ENCODE measurements at regions not wholly inside any gene's neighbourhood (a gene's known extent, or its start where the extent isn't known, plus 50 kb on each side); places are given as distances from the start of the nearest gene placed in this dataset.

DNA sequence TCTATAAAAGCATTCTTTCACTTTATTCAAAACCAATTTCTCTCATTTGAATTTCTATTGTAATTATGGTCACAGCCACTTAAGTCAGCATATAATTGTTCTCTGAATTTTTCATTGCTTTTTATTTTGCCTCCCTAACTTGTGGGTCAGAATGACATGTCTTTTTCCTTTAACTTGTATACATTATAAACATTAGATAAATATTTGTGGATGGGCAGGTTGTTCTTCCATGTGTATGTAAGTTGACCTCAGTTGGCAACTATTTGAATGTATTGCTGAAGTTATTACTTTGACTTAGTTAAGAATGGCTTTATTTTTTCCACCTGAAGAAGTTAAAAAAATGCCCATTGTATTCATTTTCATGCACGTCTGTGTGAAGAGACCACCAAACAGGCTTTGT lies 83.0 kb upstream of the MAP3K7 start:
- no peaks in the 10 kb centered on the region for H3K9me3 ChIP-seq (ENCODE audit: control insufficient read depth, low read length, poor library complexity, severe bottlenecking)
- Mint-ChIP-seq H3K27ac (no peak overlapping the region), H3K4me3 (no peak overlapping the region), H3K4me1 (no peaks in the 10 kb centered on the region), H3K36me3 (ENCODE audit: low read depth) (no peaks in the 10 kb centered on the region), H3K27me3 (peaks cover 33% of the 10 kb centered on the region)
- ATAC-seq (no peak), DNase-seq (no peak)

DNA sequence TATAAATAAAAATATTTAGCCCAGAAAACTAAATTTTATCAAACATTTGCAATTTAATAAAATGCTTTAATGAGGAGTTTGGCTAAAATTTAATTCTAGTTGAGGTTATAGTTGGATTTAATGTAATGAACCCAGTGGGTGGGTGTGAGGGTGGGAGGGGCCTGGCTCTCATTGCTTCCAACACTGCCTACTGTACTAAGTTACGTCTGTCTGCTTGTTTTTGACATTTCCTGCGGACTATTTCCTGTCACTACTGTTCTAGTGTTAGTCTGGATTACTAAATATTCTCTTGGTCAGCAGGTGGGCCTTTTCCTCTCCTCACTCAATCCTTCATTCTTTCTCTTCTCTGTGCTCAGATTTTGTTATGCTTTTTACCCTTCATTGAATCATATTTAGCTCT lies 82.5 kb upstream of the MAP3K7 start:
- H3K4me1 Mint-ChIP-seq: no peaks in the 10 kb centered on the region
- ATAC-seq (no peak), DNase-seq (no peak)
- H3K36me3 Mint-ChIP-seq (ENCODE audit: low read depth): no peaks in the 10 kb centered on the region
- H3K27ac Mint-ChIP-seq: no peak overlapping the region
- H3K27me3 Mint-ChIP-seq: peaks cover 29% of the 10 kb centered on the region
- H3K9me3 ChIP-seq (ENCODE audit: control insufficient read depth, low read length, poor library complexity, severe bottlenecking): no peaks in the 10 kb centered on the region
- H3K4me3 Mint-ChIP-seq: no peak overlapping the region

DNA sequence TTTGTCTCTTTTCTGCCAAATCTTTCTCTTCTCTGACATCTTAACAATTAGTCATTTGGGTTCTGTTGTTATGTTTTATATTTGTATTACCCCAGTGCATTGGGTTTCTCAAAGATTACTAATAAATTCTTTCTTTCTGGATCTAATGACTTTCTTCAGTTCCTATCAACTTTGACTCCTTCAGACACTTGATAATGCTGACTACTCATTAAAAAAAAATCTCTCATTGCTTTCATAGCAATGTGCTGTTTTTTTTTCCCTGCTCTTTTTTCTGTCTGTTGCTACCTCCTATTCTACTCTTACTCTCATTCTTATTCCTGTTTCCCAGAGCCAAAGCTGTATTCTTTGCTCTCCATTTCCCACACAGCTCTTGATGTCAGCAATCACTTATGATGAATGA lies 81.3 kb upstream of the MAP3K7 start:
- Mint-ChIP-seq H3K27me3 (peaks cover 16% of the 10 kb centered on the region), H3K4me1 (no peaks in the 10 kb centered on the region), H3K4me3 (no peak overlapping the region), H3K36me3 (ENCODE audit: low read depth) (no peaks in the 10 kb centered on the region), H3K27ac (no peak overlapping the region)
- DNase-seq (no peak), ATAC-seq (no peak)
- H3K9me3 ChIP-seq (ENCODE audit: control insufficient read depth, low read length, poor library complexity, severe bottlenecking): peaks cover 4% of the 10 kb centered on the region

DNA sequence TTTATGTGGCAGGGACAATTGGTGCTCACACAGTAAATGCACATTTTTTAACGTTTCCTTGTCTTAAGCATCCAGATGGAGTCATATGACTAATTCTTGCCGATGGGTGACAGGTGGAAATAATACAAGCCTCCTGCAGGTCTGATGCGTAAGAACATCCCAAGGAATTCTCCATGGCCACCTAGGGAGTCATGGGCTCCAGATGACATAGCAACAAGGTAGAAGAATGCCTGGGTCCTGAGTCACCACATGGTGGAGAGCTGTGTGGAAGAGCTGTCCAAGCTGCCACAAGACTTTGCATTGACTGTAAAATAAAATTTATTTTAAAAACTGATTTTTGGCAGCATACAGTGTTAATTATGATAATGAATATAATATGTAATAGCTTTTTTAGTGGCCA lies 77.0 kb upstream of the MAP3K7 start:
- Mint-ChIP-seq H3K27ac (no peak overlapping the region), H3K27me3 (peaks cover 21% of the 10 kb centered on the region), H3K36me3 (ENCODE audit: low read depth) (no peaks in the 10 kb centered on the region), H3K4me1 (no peaks in the 10 kb centered on the region), H3K4me3 (no peak overlapping the region)
- DNase-seq: no peak
- no peak for ATAC-seq
- H3K9me3 ChIP-seq (ENCODE audit: control insufficient read depth, low read length, poor library complexity, severe bottlenecking): peaks cover 4% of the 10 kb centered on the region

DNA sequence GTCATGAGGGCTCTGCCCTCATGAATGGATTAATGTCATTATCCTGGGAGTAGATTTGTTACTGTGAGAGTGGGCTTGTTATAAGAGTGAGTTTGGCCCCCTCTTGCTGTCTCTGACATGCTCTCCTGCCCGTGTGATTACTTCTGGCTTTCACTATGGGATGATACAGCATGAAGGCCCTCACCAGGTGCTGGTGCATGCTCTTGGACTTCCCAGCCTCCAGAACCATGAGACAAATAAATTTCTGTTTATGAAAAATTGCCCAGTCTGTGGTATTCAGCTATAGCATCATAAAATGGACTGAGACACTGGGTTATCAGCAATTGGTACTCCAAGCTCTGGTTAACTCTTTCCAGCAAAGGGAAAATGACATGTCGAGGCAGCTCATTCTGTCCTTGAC lies 76.2 kb upstream of the MAP3K7 start:
- H3K36me3 Mint-ChIP-seq (ENCODE audit: low read depth): no peaks in the 10 kb centered on the region
- no peaks in the 10 kb centered on the region for H3K4me1 Mint-ChIP-seq
- H3K27ac Mint-ChIP-seq: no peak overlapping the region
- peaks cover 4% of the 10 kb centered on the region for H3K9me3 ChIP-seq (ENCODE audit: control insufficient read depth, low read length, poor library complexity, severe bottlenecking)
- DNase-seq: no peak
- H3K4me3 Mint-ChIP-seq: no peak overlapping the region
- H3K27me3 Mint-ChIP-seq: peaks cover 28% of the 10 kb centered on the region
- no peak for ATAC-seq

DNA sequence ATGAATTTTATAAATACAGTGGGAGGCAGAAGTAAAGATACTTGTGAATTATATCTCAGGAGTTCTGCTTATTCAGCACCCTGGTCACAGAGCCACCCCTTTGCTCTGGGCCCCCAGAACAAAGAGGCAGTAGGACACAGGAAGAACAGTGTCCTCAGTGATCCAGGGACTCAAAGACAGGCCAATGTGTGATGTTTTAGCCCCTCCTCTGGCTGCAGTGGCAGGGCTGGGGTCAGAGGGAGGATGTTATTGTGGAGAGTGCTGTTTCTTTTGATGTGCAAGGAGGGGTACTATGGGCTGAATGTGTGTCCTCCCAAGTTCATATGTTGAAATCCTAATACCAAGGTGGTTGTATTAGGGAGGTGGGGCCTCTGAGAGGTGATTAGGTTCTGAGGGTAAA lies 74.1 kb upstream of the MAP3K7 start:
- H3K4me1 Mint-ChIP-seq: no peaks in the 10 kb centered on the region
- DNase-seq (no peak), ATAC-seq (no peak)
- H3K36me3 Mint-ChIP-seq (ENCODE audit: low read depth): peaks cover 2% of the 10 kb centered on the region
- no peak overlapping the region for H3K27ac Mint-ChIP-seq
- peaks cover 4% of the 10 kb centered on the region for H3K9me3 ChIP-seq (ENCODE audit: control insufficient read depth, low read length, poor library complexity, severe bottlenecking)
- H3K4me3 Mint-ChIP-seq: no peak overlapping the region
- H3K27me3 Mint-ChIP-seq: peaks cover 27% of the 10 kb centered on the region

DNA sequence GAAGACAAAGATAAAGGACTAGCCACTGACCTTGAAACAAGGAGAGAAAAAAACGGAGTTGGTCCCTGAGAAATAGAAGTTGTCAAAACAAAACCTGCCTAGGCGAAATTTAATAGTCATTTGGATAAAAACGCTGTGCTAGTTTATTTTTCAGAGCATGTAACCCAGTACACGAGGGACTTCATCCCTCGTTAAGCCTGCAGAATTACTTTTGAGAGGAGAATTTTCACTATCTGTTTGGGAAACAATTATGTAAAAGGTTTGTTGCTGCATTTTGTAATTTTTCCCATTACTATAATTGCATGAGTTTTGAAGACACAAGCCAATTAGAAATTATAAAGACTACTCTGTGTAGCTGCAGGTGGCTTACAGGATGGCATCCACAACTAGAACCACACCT lies 71.6 kb upstream of the MAP3K7 start:
- ATAC-seq (no peak), DNase-seq (no peak)
- no peak overlapping the region for H3K27ac Mint-ChIP-seq
- peaks cover 2% of the 10 kb centered on the region for H3K36me3 Mint-ChIP-seq (ENCODE audit: low read depth)
- H3K4me1 Mint-ChIP-seq: no peaks in the 10 kb centered on the region
- H3K27me3 Mint-ChIP-seq: peaks cover 50% of the 10 kb centered on the region
- peaks cover 3% of the 10 kb centered on the region for H3K9me3 ChIP-seq (ENCODE audit: control insufficient read depth, low read length, poor library complexity, severe bottlenecking)
- H3K4me3 Mint-ChIP-seq: no peak overlapping the region

DNA sequence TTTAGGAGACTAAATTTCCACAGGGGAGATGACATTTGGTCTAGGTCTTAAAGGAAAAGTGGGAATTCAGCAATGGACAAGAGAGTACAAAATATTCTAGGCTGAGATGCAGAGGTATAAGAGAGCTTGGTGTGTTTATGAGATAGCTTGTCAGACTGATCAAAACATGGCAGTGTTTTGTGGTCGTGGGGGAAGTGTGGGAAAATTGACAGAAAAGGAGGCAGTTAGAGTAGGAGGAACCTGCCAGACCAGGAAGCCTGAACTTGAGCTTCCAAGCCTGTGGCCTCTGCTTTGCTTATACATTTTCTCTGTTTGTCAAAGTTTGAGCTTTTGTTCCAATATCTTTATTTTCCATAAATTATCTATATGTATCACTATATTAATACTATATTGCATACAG lies 69.5 kb upstream of the MAP3K7 start:
- no peak for DNase-seq

DNA sequence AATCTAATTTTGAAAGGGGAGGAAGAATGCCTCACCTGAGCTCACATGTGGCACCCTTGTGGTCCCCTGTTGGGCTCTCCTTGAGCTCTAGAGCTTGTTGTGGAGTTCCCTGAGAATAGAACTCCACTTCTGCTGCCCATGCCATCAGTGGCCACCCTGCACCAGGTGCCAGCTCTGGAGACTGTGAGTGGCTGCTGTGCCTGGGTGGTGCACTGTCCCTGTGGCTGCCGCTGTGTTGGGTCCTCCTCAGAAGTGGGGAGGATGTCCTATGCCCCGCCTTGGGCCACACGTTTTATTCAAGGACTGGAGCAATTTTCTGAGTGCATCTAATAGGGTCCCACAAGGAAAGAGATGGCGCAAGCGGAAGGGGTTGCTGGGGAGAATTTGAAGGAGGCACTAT lies 67.9 kb upstream of the MAP3K7 start:
- ATAC-seq (no peak), DNase-seq (no peak)
- peaks cover 2% of the 10 kb centered on the region for H3K36me3 Mint-ChIP-seq (ENCODE audit: low read depth)
- no peaks in the 10 kb centered on the region for H3K4me1 Mint-ChIP-seq
- H3K27me3 Mint-ChIP-seq: peaks cover 63% of the 10 kb centered on the region
- peak overlapping the region; percentile 45 for H3K27ac Mint-ChIP-seq
- H3K9me3 ChIP-seq (ENCODE audit: control insufficient read depth, low read length, poor library complexity, severe bottlenecking): no peaks in the 10 kb centered on the region
- no peak overlapping the region for H3K4me3 Mint-ChIP-seq

More for the DNA sequence above, 69.5 kb upstream of the MAP3K7 start:
- Mint-ChIP-seq H3K36me3 (ENCODE audit: low read depth) (peaks cover 2% of the 10 kb centered on the region), H3K4me3 (no peak overlapping the region), H3K27ac (no peak overlapping the region), H3K27me3 (peaks cover 55% of the 10 kb centered on the region), H3K4me1 (no peaks in the 10 kb centered on the region)
- H3K9me3 ChIP-seq (ENCODE audit: control insufficient read depth, low read length, poor library complexity, severe bottlenecking): no peaks in the 10 kb centered on the region
- ATAC-seq: no peak

DNA sequence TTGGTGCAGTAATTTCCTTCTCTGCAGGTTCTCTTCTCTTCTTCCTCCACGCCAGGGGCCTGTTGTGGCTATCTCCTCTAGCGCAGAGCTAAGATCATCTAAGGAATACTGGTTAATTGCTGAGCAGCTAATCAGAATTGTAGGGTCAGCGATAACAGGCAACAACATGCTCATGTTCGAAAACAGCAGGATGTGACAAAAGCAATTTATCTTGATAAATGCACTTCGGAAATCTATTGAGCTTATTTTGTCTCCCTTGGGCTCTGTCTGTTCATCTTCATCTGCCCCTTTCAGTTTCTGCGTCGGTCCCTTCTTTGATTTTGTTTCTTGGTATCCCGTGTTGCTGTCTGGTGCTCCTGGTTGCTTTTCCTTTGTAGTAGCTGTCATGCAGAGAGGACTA lies 67.3 kb upstream of the MAP3K7 start:
- Mint-ChIP-seq H3K27me3 (peaks cover 62% of the 10 kb centered on the region), H3K4me3 (no peak overlapping the region), H3K4me1 (no peaks in the 10 kb centered on the region), H3K27ac (no peak overlapping the region), H3K36me3 (ENCODE audit: low read depth) (peaks cover 2% of the 10 kb centered on the region)
- no peaks in the 10 kb centered on the region for H3K9me3 ChIP-seq (ENCODE audit: control insufficient read depth, low read length, poor library complexity, severe bottlenecking)
- DNase-seq (no peak), ATAC-seq (no peak)

DNA sequence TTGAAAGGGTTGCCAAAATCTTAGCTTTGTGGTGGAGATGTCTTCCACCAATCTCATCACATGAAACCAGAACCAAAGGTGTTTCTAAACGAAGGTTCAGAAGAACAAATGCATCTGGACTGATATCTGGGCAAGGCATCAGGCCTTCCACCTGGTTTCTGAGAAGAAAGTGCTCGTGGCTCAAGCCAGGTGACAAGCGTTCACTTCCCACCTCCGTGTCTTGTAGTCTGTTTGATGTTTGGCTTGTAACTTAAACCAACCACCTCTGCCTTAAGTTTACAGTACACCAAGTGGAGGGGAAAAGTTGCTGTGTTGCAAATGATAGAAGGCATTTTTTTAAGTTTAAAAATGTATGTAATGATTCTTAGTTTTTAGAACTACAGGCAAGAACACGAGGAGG lies 66.9 kb upstream of the MAP3K7 start:
- ATAC-seq (no peak), DNase-seq (no peak)
- Mint-ChIP-seq H3K4me3 (no peak overlapping the region), H3K27ac (no peak overlapping the region), H3K4me1 (no peaks in the 10 kb centered on the region), H3K27me3 (peaks cover 58% of the 10 kb centered on the region), H3K36me3 (ENCODE audit: low read depth) (peaks cover 2% of the 10 kb centered on the region)
- H3K9me3 ChIP-seq (ENCODE audit: control insufficient read depth, low read length, poor library complexity, severe bottlenecking): no peaks in the 10 kb centered on the region

DNA sequence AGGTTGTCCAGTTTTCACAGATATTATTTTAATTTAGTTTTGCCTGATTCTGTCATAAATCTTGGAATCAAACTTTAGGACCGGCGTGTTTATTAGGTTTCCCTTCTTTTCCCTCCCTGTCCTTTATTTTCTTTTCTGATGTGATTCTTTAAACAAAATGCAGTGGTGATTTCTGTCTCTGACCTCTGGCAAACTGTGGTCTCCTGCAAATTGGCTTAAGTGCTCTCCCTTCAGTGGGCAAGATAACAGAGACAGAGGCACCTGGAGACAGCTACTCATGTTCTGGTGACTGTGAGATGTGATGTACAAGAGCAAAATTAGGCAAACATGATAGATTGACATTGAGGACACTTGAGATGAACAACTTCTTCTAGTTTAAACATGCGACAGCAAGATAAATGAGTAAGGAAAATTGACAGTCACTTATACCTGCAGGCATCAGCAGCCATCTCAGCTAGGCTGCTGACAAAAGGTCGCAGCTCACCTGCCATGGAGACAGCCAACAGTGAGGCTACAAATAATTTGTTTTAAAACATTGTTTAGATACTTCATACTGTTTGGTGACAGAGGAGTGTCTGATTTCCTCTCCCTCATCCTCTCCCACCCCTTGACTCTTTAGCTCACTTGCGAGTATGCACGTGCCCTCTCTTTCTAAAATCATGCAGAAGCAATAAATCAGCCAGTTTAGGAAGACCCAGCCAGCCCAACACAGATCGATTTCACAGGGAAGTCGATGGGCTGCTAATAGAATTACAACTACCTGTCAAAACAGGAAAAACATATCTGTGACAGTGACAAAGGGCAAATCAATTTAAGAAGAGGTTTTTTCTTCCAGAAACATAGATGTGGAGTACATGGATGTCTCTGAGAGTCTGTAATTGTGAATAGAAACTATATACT lies 63.4 kb upstream of the MAP3K7 start:
- peaks cover 43% of the 10 kb centered on the region for H3K27me3 Mint-ChIP-seq
- no peak overlapping the region for H3K4me3 Mint-ChIP-seq
- DNase-seq: no peak
- H3K4me1 Mint-ChIP-seq: no peaks in the 10 kb centered on the region
- H3K9me3 ChIP-seq (ENCODE audit: control insufficient read depth, low read length, poor library complexity, severe bottlenecking): no peaks in the 10 kb centered on the region
- H3K36me3 Mint-ChIP-seq (ENCODE audit: low read depth): no peaks in the 10 kb centered on the region
- no peak overlapping the region for H3K27ac Mint-ChIP-seq
- ATAC-seq: no peak

DNA sequence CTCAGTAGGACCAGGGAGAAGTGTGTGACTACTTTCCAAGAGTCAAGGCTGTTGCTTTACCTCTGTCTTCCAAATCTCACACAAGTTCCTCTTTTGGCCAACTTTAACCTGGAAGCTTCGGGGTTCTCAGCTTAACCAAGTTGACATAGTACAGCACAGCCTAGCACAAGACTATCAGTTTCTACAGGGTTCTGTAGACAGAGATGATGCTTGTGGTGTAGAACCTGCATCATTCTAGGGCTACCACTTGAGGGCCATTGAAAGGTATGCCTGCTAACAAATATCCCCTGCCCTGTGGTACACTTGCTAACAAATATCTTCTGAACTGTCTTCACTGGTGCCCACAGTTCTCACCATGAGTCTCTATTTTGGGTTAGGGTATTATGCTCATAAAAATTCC lies 62.0 kb upstream of the MAP3K7 start:
- Mint-ChIP-seq H3K36me3 (ENCODE audit: low read depth) (no peaks in the 10 kb centered on the region), H3K27me3 (peaks cover 30% of the 10 kb centered on the region), H3K4me3 (no peak overlapping the region), H3K4me1 (no peaks in the 10 kb centered on the region), H3K27ac (no peak overlapping the region)
- DNase-seq (no peak), ATAC-seq (no peak)
- H3K9me3 ChIP-seq (ENCODE audit: control insufficient read depth, low read length, poor library complexity, severe bottlenecking): no peaks in the 10 kb centered on the region

DNA sequence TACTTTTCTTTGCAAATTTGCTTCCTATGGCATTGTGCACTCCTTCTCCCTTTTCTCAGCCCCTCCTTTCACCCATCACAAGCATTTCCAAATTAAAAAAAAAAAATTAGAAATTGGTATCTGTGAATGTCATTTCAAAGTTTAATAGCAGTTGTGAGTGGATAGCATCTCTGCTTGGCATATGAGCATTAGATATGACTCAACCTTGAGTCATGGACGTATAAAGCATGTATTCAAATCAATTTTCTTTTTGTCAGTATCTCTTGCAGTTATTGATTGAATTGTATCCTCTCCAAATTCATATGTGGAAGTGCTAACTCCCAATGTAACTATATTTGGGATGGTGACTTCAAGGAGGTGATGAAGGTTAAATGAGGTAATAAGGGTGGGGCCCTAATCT lies 60.1 kb upstream of the MAP3K7 start:
- H3K4me3 Mint-ChIP-seq: no peak overlapping the region
- no peak for DNase-seq
- no peak for ATAC-seq
- H3K36me3 Mint-ChIP-seq (ENCODE audit: low read depth): no peaks in the 10 kb centered on the region
- H3K9me3 ChIP-seq (ENCODE audit: control insufficient read depth, low read length, poor library complexity, severe bottlenecking): no peaks in the 10 kb centered on the region
- H3K27ac Mint-ChIP-seq: no peak overlapping the region
- H3K4me1 Mint-ChIP-seq: no peaks in the 10 kb centered on the region
- peaks cover 23% of the 10 kb centered on the region for H3K27me3 Mint-ChIP-seq
